ENCODE measurements at regions not wholly inside any gene's neighbourhood (a gene's known extent, or its start where the extent isn't known, plus 50 kb on each side); places are given as distances from the start of the nearest gene placed in this dataset.

GRCh38 chr5:103498800-103499551 is 63.6 kb downstream of the NUDT12 start:
- no peak for DNase-seq

- DNase-seq = no peak
These were observed 64.4 kb downstream of the NUDT12 start for GRCh38 chr5:103498211-103498610.

- DNase-seq = no peak
These were observed 64.8 kb downstream of the NUDT12 start for GRCh38 chr5:103497781-103498180.

GRCh38 chr5:103490030-103490739 is 72.4 kb downstream of the NUDT12 start:
- no peak for DNase-seq

GRCh38 chr5:103489307-103489706 is 73.3 kb downstream of the NUDT12 start:
- no peak for DNase-seq

GRCh38 chr5:103487822-103488493 is 74.6 kb downstream of the NUDT12 start:
- DNase-seq = no peak

GRCh38 chr5:103487218-103487617 is 75.4 kb downstream of the NUDT12 start:
- no peak for DNase-seq

GRCh38 chr5:103486739-103487138 is 75.8 kb downstream of the NUDT12 start:
- DNase-seq = no peak

GRCh38 chr5:103480246-103480645 is 82.3 kb downstream of the NUDT12 start:
- DNase-seq = no peak

GRCh38 chr5:103477678-103478077 is 84.9 kb downstream of the NUDT12 start:
- no peak for DNase-seq

- no peak for DNase-seq
These were observed 85.8 kb downstream of the NUDT12 start for GRCh38 chr5:103476811-103477210.

GRCh38 chr5:103475629-103476240 is 86.9 kb downstream of the NUDT12 start:
- no peak for DNase-seq

- DNase-seq = no peak
These were observed 87.9 kb downstream of the NUDT12 start for GRCh38 chr5:103474677-103475076.

- DNase-seq = no peak
These were observed 88.9 kb downstream of the NUDT12 start for GRCh38 chr5:103473725-103474124.

- no peak for DNase-seq
These were observed 89.8 kb downstream of the NUDT12 start for GRCh38 chr5:103472830-103473229.

GRCh38 chr5:103472265-103472664 is 90.3 kb downstream of the NUDT12 start:
- DNase-seq = no peak

- no peak for DNase-seq
These were observed 93.1 kb downstream of the NUDT12 start for GRCh38 chr5:103469288-103470040.

GRCh38 chr5:103467831-103468230 is 94.8 kb downstream of the NUDT12 start:
- DNase-seq = no peak

GRCh38 chr5:103466495-103466894 is 96.1 kb downstream of the NUDT12 start:
- no peak for DNase-seq

- no peak for DNase-seq
These were observed 96.7 kb downstream of the NUDT12 start for GRCh38 chr5:103465891-103466290.

GRCh38 chr5:103464835-103465484 is 97.6 kb downstream of the NUDT12 start:
- DNase-seq = no peak

- no peak for DNase-seq
These were observed 99.3 kb downstream of the NUDT12 start for GRCh38 chr5:103463261-103463660.

All from T1000 (cell line).